GM12874 (cell line): ENCODE measurements at regions not wholly inside any gene's neighbourhood (a gene's known extent, or its start where the extent isn't known, plus 50 kb on each side); places are given as distances from the start of the nearest gene placed in this dataset.

ENCODE experiments used
- CTCF ChIP-seq: IDR thresholded peaks from 2 replicates; pipeline ENCODE4 v1.5.1; 2011; ENCODE audit warnings: low read depth, mild to moderate bottlenecking, control low read depth, low read length, moderate library complexity; ENCODE audit not compliant: insufficient read depth

- TF ChIP-seq CTCF = no peak
These were observed 2094.5 kb upstream of the CELF4 start for GRCh38 chr18:39660141-39660540.

- TF ChIP-seq CTCF = no peak
These were observed 2089.7 kb upstream of the CELF4 start for GRCh38 chr18:39655341-39655740.

GRCh38 chr18:39653221-39653620, 2087.6 kb upstream of the CELF4 start:
- no peak for TF ChIP-seq CTCF

DNA sequence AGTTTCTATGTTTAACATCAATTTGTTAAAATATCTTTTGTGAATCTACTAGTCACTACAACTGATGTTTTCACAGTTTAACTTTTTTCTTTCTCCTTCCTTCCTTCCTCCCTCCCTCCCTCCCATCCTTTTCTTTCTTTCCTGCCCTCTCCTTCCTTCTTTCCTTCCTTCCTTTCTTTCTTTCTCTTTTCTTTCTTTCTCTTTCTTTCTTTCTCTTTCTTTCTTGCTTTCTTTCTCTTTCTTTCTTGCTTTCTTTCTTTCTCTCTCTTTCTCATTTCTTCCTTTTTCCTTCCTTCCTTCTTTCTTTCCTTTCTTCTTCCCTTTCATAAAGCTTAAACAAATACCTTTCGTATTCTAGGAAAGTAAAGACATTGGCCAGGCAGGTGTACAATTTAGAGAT, 2083.0 kb upstream of the CELF4 start:
- TF ChIP-seq CTCF = no peak

DNA sequence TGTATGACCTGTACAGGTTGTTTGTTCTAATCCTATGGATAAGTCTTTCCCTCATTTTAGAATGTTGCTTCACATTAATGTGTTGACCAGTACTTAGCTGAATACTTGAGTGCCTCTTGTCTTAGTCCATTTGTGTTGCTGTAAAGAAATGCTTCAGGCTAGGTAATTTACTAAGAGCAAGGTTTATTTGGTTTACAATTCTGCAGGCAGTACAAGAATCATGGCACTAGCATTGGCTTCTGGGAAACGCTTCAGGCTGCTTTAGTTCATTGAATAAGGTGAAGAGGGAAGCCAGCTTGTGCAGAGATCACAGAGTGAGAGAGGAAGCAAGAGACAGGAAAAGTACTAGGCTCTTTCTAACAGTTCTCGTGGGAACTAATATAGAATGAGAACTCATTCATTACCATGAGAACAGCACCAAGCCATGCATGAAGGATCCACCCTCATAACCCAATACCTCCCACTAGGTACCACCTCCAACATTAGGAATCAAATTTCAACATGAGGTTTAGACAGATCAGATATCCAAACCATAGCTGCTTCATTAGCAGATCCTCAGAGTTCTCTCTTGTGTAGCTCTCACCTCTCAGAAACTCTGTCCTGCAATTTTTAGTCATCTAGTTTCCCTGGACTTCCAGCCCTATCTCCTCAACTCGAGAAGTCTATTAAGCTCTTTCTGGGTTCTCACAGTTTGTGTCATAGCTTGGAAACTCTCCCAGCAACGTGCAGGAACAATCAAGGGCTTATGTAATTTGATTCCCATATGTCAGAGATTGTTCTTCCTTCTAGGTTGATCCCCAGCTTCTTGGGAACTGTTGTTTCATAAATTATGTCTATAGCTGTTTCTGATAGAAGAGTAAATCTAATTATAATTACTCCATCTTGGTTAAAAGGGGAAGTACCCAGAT, 2082.3 kb upstream of the CELF4 start:
- TF ChIP-seq CTCF = no peak

- no peak for TF ChIP-seq CTCF
These were observed 2072.6 kb upstream of the CELF4 start for GRCh38 chr18:39638224-39638623.

- no peak for TF ChIP-seq CTCF
These were observed 2071.3 kb upstream of the CELF4 start for GRCh38 chr18:39636931-39637330.

DNA sequence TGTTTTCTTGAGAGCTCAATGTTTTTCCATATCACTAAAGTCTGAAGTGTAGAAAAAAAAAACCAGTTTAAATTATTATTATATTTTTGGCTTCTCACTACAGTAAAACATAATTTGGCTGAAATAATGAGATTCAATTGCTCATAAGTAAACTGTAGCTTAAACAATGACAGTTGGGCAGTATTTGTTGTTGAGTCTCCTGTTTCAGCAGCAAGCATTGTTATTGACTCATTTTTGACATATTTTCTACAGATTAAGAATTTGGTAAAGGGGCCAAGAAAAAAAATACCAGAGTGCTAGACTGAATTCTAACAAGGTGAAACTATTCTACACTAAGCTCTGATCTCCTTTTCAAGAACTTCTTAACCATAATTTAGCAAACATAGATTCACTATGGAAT, 2070.4 kb upstream of the CELF4 start:
- TF ChIP-seq CTCF = no peak
